ENCODE measurements at regions not wholly inside any gene's neighbourhood (a gene's known extent, or its start where the extent isn't known, plus 50 kb on each side); places are given as distances from the start of the nearest gene placed in this dataset.

DNA sequence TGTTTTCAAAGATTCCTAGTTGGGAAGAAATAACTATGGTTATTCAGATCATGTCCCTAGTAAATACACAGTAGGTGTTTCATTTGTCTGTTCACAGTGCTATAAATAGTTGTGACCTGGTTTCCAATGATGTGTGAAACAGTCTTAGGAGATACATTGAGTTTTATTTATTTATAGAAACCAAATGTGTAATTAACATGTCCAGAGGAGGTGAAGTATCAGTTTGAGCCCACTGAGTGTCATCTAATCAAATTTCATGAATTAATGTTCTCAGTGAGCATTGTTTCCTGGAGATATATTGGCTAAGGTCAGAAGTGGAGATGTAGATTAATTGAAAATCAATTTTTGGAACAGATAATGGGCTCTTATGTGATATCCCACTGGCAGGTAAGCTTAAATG, 996.3 kb downstream of the FSTL5 start:
- Histone ChIP-seq H3K9me3 (ENCODE audit: insufficient read depth, low read length) (no peaks in the 10 kb centered on the region), H3F3A (ENCODE audit: insufficient read depth) (no peaks in the 10 kb centered on the region), H2AFZ (ENCODE audit: low read depth, low read length, severe bottlenecking) (no peak overlapping the region), H3K36me3 (ENCODE audit: low read length) (no peaks in the 10 kb centered on the region), H3K27ac (ENCODE audit: low read depth, low read length) (no peak overlapping the region), H3K4me3 (ENCODE audit: insufficient read depth, low read length, poor library complexity, severe bottlenecking) (no peak overlapping the region), H3K27me3 (ENCODE audit: low read length) (no peaks in the 10 kb centered on the region), H3K4me2 (ENCODE audit: low read depth, low read length, poor library complexity, severe bottlenecking) (no peak overlapping the region), H3K9ac (ENCODE audit: low read length) (no peak overlapping the region), H3K79me2 (ENCODE audit: insufficient read depth, low read length) (no peaks in the 10 kb centered on the region), H4K20me1 (ENCODE audit: low read depth, low read length) (no peaks in the 10 kb centered on the region), H3K9me2 (replicated peaks; ENCODE audit: insufficient read depth, low read length) (no peaks in the 10 kb centered on the region)
- TF ChIP-seq, protein P1, sequence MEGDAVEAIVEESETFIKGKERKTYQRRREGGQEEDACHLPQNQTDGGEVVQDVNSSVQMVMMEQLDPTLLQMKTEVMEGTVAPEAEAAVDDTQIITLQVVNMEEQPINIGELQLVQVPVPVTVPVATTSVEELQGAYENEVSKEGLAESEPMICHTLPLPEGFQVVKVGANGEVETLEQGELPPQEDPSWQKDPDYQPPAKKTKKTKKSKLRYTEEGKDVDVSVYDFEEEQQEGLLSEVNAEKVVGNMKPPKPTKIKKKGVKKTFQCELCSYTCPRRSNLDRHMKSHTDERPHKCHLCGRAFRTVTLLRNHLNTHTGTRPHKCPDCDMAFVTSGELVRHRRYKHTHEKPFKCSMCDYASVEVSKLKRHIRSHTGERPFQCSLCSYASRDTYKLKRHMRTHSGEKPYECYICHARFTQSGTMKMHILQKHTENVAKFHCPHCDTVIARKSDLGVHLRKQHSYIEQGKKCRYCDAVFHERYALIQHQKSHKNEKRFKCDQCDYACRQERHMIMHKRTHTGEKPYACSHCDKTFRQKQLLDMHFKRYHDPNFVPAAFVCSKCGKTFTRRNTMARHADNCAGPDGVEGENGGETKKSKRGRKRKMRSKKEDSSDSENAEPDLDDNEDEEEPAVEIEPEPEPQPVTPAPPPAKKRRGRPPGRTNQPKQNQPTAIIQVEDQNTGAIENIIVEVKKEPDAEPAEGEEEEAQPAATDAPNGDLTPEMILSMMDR (IDR thresholded peaks at IDR 0.05; ENCODE audit: insufficient read depth, low read length, poor library complexity, severe bottlenecking), result no peak

DNA sequence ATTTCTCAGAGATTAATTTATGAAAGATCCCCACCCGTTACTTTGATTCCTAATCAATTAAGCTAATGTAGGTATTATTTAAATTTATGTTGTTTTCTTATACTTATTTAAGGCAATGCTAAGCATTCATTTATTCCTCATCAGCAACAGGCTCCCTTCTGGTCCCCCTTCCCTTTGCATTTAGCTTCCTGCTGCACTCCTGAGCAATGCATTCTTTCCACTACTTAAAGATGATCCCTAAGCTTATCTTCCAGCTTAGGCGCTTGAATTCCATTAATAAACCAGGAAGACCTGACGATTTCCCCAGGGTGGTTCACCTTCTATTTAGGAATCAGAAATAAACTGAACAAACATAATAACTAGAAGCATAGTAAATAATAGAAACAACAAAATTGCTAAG, 1003.1 kb downstream of the FSTL5 start:
- Histone ChIP-seq H3K27me3 (ENCODE audit: low read length) (no peaks in the 10 kb centered on the region), H2AFZ (ENCODE audit: low read depth, low read length, severe bottlenecking) (no peak overlapping the region), H3K4me3 (ENCODE audit: insufficient read depth, low read length, poor library complexity, severe bottlenecking) (no peak overlapping the region), H4K20me1 (ENCODE audit: low read depth, low read length) (no peaks in the 10 kb centered on the region), H3K36me3 (ENCODE audit: low read length) (no peaks in the 10 kb centered on the region), H3K9me2 (replicated peaks; ENCODE audit: insufficient read depth, low read length) (no peaks in the 10 kb centered on the region), H3K4me2 (ENCODE audit: low read depth, low read length, poor library complexity, severe bottlenecking) (no peak overlapping the region), H3K79me2 (ENCODE audit: insufficient read depth, low read length) (no peaks in the 10 kb centered on the region), H3K27ac (ENCODE audit: low read depth, low read length) (no peak overlapping the region), H3K9ac (ENCODE audit: low read length) (no peak overlapping the region), H3F3A (ENCODE audit: insufficient read depth) (no peaks in the 10 kb centered on the region), H3K9me3 (ENCODE audit: insufficient read depth, low read length) (no peaks in the 10 kb centered on the region)
- no peak for TF ChIP-seq EZH2phosphoT487 (conservative IDR thresholded peaks at IDR 0.05; ENCODE audit: low read length)
- TF ChIP-seq, protein P1 (IDR thresholded peaks at IDR 0.05; ENCODE audit: insufficient read depth, low read length, poor library complexity, severe bottlenecking), result no peak

DNA sequence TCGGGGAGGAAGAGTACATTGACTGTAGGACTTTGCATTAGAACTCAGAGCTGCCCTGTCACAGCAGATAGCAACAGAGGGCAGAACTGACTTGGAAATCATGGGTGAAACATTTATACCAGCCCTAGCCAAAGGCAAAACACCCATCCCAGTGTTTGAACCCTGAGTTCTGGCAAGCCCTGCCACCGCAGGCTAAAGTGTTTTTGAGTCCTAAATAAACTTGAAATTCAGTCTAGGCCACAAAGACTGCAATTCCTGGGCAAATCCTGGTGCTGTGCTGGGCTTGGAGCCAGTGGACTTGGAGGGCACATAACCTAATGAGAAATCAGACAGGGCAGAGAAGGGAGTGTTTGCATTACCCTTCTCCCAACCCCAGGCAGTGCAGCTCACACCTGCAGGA, 1015.7 kb downstream of the FSTL5 start:
- Histone ChIP-seq H3K9me3 (ENCODE audit: insufficient read depth, low read length) (no peaks in the 10 kb centered on the region), H3K79me2 (ENCODE audit: insufficient read depth, low read length) (no peaks in the 10 kb centered on the region), H3K27ac (ENCODE audit: low read depth, low read length) (no peak overlapping the region), H3K4me2 (ENCODE audit: low read depth, low read length, poor library complexity, severe bottlenecking) (no peak overlapping the region), H3K4me3 (ENCODE audit: insufficient read depth, low read length, poor library complexity, severe bottlenecking) (no peak overlapping the region), H3K9ac (ENCODE audit: low read length) (no peak overlapping the region), H2AFZ (ENCODE audit: low read depth, low read length, severe bottlenecking) (no peak overlapping the region), H3K9me2 (replicated peaks; ENCODE audit: insufficient read depth, low read length) (no peaks in the 10 kb centered on the region), H3F3A (ENCODE audit: insufficient read depth) (no peaks in the 10 kb centered on the region), H3K27me3 (ENCODE audit: low read length) (no peaks in the 10 kb centered on the region), H4K20me1 (ENCODE audit: low read depth, low read length) (no peaks in the 10 kb centered on the region), H3K36me3 (ENCODE audit: low read length) (no peaks in the 10 kb centered on the region)
- no peak for TF ChIP-seq EZH2phosphoT487 (conservative IDR thresholded peaks at IDR 0.05; ENCODE audit: low read length)
- TF ChIP-seq, protein P1 (IDR thresholded peaks at IDR 0.05; ENCODE audit: insufficient read depth, low read length, poor library complexity, severe bottlenecking), result no peak

DNA sequence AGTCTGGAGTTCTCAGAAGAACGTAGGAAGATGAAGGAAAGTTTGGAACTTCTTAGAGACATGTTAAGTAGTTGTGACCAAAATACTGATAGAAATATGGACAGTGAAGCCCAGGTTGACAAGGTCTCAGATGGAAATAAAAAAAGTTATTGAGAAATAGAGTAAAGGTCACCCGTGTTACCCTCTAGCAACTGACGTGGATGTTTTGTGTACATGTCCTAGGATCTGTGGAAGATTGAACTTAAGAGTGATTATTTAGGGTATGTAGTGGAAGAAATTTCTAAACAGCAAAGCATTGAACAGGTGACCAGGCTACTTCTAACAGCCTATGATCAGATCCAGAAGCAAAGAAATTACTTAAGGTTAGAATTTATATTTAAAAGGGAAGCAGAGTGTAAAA, 1020.4 kb downstream of the FSTL5 start:
- H3K4me2 ChIP-seq (ENCODE audit: low read depth, low read length, poor library complexity, severe bottlenecking), result no peak overlapping the region
- no peak for TF ChIP-seq EZH2phosphoT487 (conservative IDR thresholded peaks at IDR 0.05; ENCODE audit: low read length)
- TF ChIP-seq, protein P1 (IDR thresholded peaks at IDR 0.05; ENCODE audit: insufficient read depth, low read length, poor library complexity, severe bottlenecking), result no peak
- H3K27me3 ChIP-seq (ENCODE audit: low read length), result no peaks in the 10 kb centered on the region
- no peaks in the 10 kb centered on the region for H3K79me2 ChIP-seq (ENCODE audit: insufficient read depth, low read length)
- H3K9me3 ChIP-seq (ENCODE audit: insufficient read depth, low read length), result no peaks in the 10 kb centered on the region
- H3K9ac ChIP-seq (ENCODE audit: low read length), result no peak overlapping the region
- no peaks in the 10 kb centered on the region for H3K36me3 ChIP-seq (ENCODE audit: low read length)
- no peak overlapping the region for H2AFZ ChIP-seq (ENCODE audit: low read depth, low read length, severe bottlenecking)
- no peaks in the 10 kb centered on the region for H3F3A ChIP-seq (ENCODE audit: insufficient read depth)
- no peak overlapping the region for H3K27ac ChIP-seq (ENCODE audit: low read depth, low read length)
- no peak overlapping the region for H3K4me3 ChIP-seq (ENCODE audit: insufficient read depth, low read length, poor library complexity, severe bottlenecking)
- no peaks in the 10 kb centered on the region for H3K9me2 ChIP-seq (replicated peaks; ENCODE audit: insufficient read depth, low read length)
- no peaks in the 10 kb centered on the region for H4K20me1 ChIP-seq (ENCODE audit: low read depth, low read length)
